ENCODE measurements at regions not wholly inside any gene's neighbourhood (a gene's known extent, or its start where the extent isn't known, plus 50 kb on each side); places are given as distances from the start of the nearest gene placed in this dataset.

- TF ChIP-seq NANOG (IDR thresholded peaks at IDR 0.05; ENCODE audit: borderline replicate concordance): no peak
- TF ChIP-seq ZNF331 (CRISPR knock-in tag; IDR thresholded peaks at IDR 0.05; ENCODE audit: low read depth): no peak
- no peak for TF ChIP-seq ETS1 (IDR thresholded peaks at IDR 0.05)
- no peak for TF ChIP-seq ZNF114 (CRISPR knock-in tag; IDR thresholded peaks at IDR 0.05)
Measured at GRCh38 chr11:116507849-116508695, 264.7 kb downstream of the BUD13 start (continued).

GRCh38 chr11:116507016-116507415 is 265.8 kb downstream of the BUD13 start:
- Histone ChIP-seq H3K4me1 (ENCODE audit: insufficient read depth) (peaks cover 47% of the 10 kb centered on the region), H3K79me2 (replicated peaks; ENCODE audit: insufficient read depth) (no peaks in the 10 kb centered on the region), H3K36me3 (ENCODE audit: insufficient read depth) (no peaks in the 10 kb centered on the region), H4K20me1 (replicated peaks; ENCODE audit: insufficient read depth) (no peaks in the 10 kb centered on the region), H3K9me2 (ENCODE audit: insufficient read depth) (0 out of 2 replicates have a peak, but pooled peaks cover 7% of the 10 kb centered on the region), H3K4me2 (no peak overlapping the region), H3F3A (replicated peaks; ENCODE audit: low read depth) (peaks cover 8% of the 10 kb centered on the region), H3K27ac (ENCODE audit: low read depth) (no peak overlapping the region), H3K27me3 (ENCODE audit: insufficient read depth) (peaks cover 15% of the 10 kb centered on the region; the same call in 1 of the 2 replicates), H2AFZ (no peak overlapping the region), H3K4me3 (no peak overlapping the region)
- Mint-ChIP-seq H3K36me3 (ENCODE audit: low read depth) (no peaks in the 10 kb centered on the region), H3K27me3 (ENCODE audit: insufficient read depth, low read depth, poor library complexity) (peaks cover 27% of the 10 kb centered on the region), H3K4me3 (no peak overlapping the region), H3K27ac (no peak overlapping the region), H3K9me3 (no peaks in the 10 kb centered on the region), H3K4me1 (peaks cover 53% of the 10 kb centered on the region)
- DNase-seq (ENCODE audit: low spot score) (no peak), ATAC-seq (no peak)
- TF ChIP-seq CTCF (conservative IDR thresholded peaks at IDR 0.05; ENCODE audit: low read depth in 2 of 2): no peak
- TF ChIP-seq POLR2AphosphoS5 (IDR thresholded peaks at IDR 0.05; ENCODE audit: low read depth): no peak
- no peak for TF ChIP-seq NANOG (IDR thresholded peaks at IDR 0.05; ENCODE audit: borderline replicate concordance)
- TF ChIP-seq REST (IDR thresholded peaks at IDR 0.05; ENCODE audit: unreplicated experiment): no peak
- no peak for TF ChIP-seq ZNF114 (CRISPR knock-in tag; IDR thresholded peaks at IDR 0.05)
- TF ChIP-seq EZH2 (IDR thresholded peaks at IDR 0.05; ENCODE audit: low read depth, unreplicated experiment): no peak
- TF ChIP-seq EZH2phosphoT487 (IDR thresholded peaks at IDR 0.05; ENCODE audit: unreplicated experiment): no peak
- no peak for TF ChIP-seq JUNB (IDR thresholded peaks at IDR 0.05; ENCODE audit: unreplicated experiment)
- no peak for TF ChIP-seq CREB1 (CRISPR knock-in tag; IDR thresholded peaks at IDR 0.05; ENCODE audit: low read depth)
